GM18519 (cell line): ENCODE measurements at regions not wholly inside any gene's neighbourhood (a gene's known extent, or its start where the extent isn't known, plus 50 kb on each side); places are given as distances from the start of the nearest gene placed in this dataset.
"Not testable (repeated sequence)": the region's sequence is repeated elsewhere in the genome, so short reads cannot be mapped to it uniquely, and the experiment has no call there.

Experiments
- ATAC-seq: cut with Tn5 transposase; IDR thresholded peaks from one replicate; pipeline ENCODE4 v1.9.1; 2021; ENCODE audit warnings: mild to moderate bottlenecking, moderate library complexity; ENCODE audit not compliant: unreplicated experiment, low FRiP score

DNA sequence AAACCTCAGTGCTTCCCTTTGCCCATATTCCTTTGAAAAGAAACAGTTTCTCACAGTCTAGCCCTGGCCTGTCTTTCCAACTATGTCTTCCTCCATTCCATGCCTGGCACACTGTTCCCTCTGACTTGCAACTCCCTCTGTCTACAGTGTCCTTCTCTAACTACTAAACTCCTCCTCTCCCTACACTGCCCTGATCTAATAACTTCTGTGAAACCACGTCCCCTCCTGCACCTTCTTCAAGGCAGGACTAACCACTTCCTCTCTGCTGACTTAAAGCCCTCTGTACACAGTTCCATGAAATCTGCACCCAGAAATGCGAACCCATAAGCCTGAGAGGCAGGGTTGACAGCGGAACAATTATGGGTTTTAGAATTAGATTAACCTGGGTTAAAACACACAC, 62.2 kb upstream of the ATP1B1 start:
- peak; percentile 94 for ATAC-seq

GRCh38 chr1:169044971-169045370, 61.5 kb upstream of the ATP1B1 start:
- no peak for ATAC-seq

- no peak for ATAC-seq
Observed at GRCh38 chr1:169046671-169047070, 59.8 kb upstream of the ATP1B1 start.

- no peak for ATAC-seq
Observed at GRCh38 chr1:169047074-169047473, 59.4 kb upstream of the ATP1B1 start.

DNA sequence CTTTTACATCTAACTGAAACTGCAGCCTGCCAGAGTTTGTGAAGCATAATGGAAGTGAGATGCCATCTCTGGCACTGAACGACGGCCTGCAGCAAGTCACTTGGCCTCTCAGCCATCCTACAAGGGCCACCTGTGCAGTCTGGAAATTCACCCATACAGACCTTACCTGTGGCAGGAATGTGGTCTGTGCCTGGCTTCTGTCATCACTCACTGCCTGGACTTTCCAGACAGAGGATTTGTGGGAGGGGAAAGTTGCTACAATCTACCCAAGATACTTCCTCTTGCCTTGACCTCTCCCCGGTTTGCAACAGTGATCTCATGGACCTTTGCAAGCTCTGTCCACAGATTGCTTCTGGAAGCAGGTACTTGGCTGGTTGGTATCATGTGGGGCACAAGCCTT, 58.4 kb upstream of the ATP1B1 start:
- no peak for ATAC-seq

GRCh38 chr1:169049258-169049938, 57.1 kb upstream of the ATP1B1 start:
- ATAC-seq = no peak

DNA sequence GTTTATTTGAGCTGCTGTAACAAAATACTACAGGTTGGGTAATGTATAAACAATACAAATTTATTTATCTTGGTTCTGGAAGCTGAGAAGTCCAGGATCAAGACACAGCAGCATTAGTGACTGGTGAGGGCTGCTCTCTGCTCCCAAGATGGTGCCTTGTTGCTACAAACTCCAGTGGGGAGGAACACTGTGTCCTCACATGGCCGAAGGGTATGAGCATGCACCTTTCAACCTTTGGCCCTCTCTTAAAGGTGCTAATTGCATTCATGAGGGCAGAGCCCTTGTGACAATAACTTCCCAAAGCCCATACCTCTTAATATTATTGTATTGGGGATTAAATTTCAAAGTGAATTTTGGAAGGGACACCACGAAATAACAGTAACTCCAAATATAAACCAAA, 55.3 kb upstream of the ATP1B1 start:
- ATAC-seq = no peak

DNA sequence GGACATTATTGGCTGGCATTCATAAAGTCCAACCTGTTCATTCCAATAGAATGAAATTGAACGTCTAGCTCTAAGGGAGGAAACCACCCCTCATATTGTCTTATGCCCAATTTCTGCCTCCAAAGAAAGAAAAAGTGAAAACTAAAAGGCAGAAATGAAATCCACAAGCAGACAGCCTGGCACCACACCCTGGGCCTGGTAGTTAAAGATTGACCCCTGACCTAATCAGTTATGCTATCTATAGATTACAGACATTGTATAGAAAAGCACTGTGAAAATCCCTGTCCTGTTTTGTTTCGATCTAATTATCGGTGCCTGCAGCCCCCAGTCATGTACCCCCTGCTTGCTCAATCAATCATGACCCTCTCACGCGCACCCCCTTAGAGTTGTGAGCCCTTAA, 54.3 kb upstream of the ATP1B1 start:
- not testable (repeated sequence) for ATAC-seq

- no peak for ATAC-seq
Observed at GRCh38 chr1:169052727-169053126, 53.8 kb upstream of the ATP1B1 start.

- ATAC-seq = no peak
Observed at GRCh38 chr1:169053196-169053595, 53.3 kb upstream of the ATP1B1 start.
